GM12892 (cell line): ENCODE measurements at regions not wholly inside any gene's neighbourhood (a gene's known extent, or its start where the extent isn't known, plus 50 kb on each side); places are given as distances from the start of the nearest gene placed in this dataset.

Source experiments
- POLR2A ChIP-seq: IDR thresholded peaks from 2 replicates; pipeline ENCODE4 v1.6.1; 2011; ENCODE audit warnings: low read depth, low read length, control low read depth
- POLR2AphosphoS5 ChIP-seq: IDR thresholded peaks from 2 replicates; pipeline ENCODE4 v1.6.1; 2011; ENCODE audit warnings: low read depth, low read length, control low read depth
- TAF1 ChIP-seq: IDR thresholded peaks from 2 replicates; pipeline ENCODE4 v1.6.1; 2011; ENCODE audit warnings: low read depth, mild to moderate bottlenecking, control low read depth, low read length, borderline replicate concordance

GRCh38 chr2:16520891-16521290 is 144.7 kb downstream of the CYRIA start:
- TF ChIP-seq POLR2AphosphoS5 (no peak), POLR2A (no peak), TAF1 (no peak)
